ENCODE measurements at regions not wholly inside any gene's neighbourhood (a gene's known extent, or its start where the extent isn't known, plus 50 kb on each side); places are given as distances from the start of the nearest gene placed in this dataset.

DNA sequence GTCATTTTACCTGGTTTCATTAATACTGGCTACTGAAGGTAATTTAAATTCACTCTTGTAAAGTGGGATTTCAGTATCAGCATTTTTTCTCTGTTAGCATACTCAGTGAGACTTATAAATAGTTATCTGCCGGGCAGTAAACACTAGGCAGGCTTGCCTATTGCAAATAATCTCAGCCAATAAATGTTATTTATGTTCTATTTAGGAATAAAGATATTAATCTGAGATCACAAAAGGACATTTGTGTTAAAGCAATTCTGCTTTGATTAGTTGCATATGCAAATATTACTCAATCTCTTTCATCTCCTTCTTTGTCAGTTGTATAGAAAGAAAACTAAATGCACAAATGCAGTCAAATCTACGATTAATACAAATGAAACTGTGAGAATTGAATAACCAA, 827.8 kb downstream of the TLE4 start (continued):
- TF ChIP-seq, protein P1, sequence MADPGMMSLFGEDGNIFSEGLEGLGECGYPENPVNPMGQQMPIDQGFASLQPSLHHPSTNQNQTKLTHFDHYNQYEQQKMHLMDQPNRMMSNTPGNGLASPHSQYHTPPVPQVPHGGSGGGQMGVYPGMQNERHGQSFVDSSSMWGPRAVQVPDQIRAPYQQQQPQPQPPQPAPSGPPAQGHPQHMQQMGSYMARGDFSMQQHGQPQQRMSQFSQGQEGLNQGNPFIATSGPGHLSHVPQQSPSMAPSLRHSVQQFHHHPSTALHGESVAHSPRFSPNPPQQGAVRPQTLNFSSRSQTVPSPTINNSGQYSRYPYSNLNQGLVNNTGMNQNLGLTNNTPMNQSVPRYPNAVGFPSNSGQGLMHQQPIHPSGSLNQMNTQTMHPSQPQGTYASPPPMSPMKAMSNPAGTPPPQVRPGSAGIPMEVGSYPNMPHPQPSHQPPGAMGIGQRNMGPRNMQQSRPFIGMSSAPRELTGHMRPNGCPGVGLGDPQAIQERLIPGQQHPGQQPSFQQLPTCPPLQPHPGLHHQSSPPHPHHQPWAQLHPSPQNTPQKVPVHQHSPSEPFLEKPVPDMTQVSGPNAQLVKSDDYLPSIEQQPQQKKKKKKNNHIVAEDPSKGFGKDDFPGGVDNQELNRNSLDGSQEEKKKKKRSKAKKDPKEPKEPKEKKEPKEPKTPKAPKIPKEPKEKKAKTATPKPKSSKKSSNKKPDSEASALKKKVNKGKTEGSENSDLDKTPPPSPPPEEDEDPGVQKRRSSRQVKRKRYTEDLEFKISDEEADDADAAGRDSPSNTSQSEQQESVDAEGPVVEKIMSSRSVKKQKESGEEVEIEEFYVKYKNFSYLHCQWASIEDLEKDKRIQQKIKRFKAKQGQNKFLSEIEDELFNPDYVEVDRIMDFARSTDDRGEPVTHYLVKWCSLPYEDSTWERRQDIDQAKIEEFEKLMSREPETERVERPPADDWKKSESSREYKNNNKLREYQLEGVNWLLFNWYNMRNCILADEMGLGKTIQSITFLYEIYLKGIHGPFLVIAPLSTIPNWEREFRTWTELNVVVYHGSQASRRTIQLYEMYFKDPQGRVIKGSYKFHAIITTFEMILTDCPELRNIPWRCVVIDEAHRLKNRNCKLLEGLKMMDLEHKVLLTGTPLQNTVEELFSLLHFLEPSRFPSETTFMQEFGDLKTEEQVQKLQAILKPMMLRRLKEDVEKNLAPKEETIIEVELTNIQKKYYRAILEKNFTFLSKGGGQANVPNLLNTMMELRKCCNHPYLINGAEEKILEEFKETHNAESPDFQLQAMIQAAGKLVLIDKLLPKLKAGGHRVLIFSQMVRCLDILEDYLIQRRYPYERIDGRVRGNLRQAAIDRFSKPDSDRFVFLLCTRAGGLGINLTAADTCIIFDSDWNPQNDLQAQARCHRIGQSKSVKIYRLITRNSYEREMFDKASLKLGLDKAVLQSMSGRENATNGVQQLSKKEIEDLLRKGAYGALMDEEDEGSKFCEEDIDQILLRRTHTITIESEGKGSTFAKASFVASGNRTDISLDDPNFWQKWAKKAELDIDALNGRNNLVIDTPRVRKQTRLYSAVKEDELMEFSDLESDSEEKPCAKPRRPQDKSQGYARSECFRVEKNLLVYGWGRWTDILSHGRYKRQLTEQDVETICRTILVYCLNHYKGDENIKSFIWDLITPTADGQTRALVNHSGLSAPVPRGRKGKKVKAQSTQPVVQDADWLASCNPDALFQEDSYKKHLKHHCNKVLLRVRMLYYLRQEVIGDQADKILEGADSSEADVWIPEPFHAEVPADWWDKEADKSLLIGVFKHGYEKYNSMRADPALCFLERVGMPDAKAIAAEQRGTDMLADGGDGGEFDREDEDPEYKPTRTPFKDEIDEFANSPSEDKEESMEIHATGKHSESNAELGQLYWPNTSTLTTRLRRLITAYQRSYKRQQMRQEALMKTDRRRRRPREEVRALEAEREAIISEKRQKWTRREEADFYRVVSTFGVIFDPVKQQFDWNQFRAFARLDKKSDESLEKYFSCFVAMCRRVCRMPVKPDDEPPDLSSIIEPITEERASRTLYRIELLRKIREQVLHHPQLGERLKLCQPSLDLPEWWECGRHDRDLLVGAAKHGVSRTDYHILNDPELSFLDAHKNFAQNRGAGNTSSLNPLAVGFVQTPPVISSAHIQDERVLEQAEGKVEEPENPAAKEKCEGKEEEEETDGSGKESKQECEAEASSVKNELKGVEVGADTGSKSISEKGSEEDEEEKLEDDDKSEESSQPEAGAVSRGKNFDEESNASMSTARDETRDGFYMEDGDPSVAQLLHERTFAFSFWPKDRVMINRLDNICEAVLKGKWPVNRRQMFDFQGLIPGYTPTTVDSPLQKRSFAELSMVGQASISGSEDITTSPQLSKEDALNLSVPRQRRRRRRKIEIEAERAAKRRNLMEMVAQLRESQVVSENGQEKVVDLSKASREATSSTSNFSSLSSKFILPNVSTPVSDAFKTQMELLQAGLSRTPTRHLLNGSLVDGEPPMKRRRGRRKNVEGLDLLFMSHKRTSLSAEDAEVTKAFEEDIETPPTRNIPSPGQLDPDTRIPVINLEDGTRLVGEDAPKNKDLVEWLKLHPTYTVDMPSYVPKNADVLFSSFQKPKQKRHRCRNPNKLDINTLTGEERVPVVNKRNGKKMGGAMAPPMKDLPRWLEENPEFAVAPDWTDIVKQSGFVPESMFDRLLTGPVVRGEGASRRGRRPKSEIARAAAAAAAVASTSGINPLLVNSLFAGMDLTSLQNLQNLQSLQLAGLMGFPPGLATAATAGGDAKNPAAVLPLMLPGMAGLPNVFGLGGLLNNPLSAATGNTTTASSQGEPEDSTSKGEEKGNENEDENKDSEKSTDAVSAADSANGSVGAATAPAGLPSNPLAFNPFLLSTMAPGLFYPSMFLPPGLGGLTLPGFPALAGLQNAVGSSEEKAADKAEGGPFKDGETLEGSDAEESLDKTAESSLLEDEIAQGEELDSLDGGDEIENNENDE (IDR thresholded peaks at IDR 0.05; ENCODE audit: insufficient replicate concordance, low read length), result no peak
- TF ChIP-seq JUND (IDR thresholded peaks at IDR 0.05; ENCODE audit: low read length), result no peak
- TF ChIP-seq NRF1 (IDR thresholded peaks at IDR 0.05; ENCODE audit: low read depth, low read length), result no peak
- TF ChIP-seq MAFK (IDR thresholded peaks at IDR 0.05; ENCODE audit: low read depth, low read length), result no peak
- no peak for TF ChIP-seq POLR2AphosphoS5 (IDR thresholded peaks at IDR 0.05; ENCODE audit: low read depth, low read length)
- TF ChIP-seq TAF1 (IDR thresholded peaks at IDR 0.05; ENCODE audit: low read depth, low read length), result no peak
- no peak for TF ChIP-seq JUN (IDR thresholded peaks at IDR 0.05; ENCODE audit: low read depth, low read length)
- TF ChIP-seq, protein P2, sequence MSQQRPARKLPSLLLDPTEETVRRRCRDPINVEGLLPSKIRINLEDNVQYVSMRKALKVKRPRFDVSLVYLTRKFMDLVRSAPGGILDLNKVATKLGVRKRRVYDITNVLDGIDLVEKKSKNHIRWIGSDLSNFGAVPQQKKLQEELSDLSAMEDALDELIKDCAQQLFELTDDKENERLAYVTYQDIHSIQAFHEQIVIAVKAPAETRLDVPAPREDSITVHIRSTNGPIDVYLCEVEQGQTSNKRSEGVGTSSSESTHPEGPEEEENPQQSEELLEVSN (IDR thresholded peaks at IDR 0.05), result no peak
- no peak for TF ChIP-seq CHD2 (IDR thresholded peaks at IDR 0.05; ENCODE audit: low read length)
- no peak for TF ChIP-seq KDM1A (IDR thresholded peaks at IDR 0.05; ENCODE audit: borderline replicate concordance, low read length)
- TF ChIP-seq EGR1 (IDR thresholded peaks at IDR 0.05; ENCODE audit: borderline replicate concordance, low read depth, low read length), result no peak
- TF ChIP-seq BRCA1 (IDR thresholded peaks at IDR 0.05; ENCODE audit: low read depth, low read length), result no peak
- no peak for TF ChIP-seq TAF7 (optimal IDR thresholded peaks at IDR 0.05; ENCODE audit: borderline replicate concordance, low read depth, low read length)
